BE2C (cell line): ENCODE measurements at regions not wholly inside any gene's neighbourhood (a gene's known extent, or its start where the extent isn't known, plus 50 kb on each side); places are given as distances from the start of the nearest gene placed in this dataset.

ENCODE experiments used
- DNase-seq: peaks from one replicate; pipeline ENCODE4 v3.0.0-alpha.2; 2020
- H3K27me3 ChIP-seq: fragments of 250-450 bp; sonication (Bioruptor Pico); 2 replicates; pipeline ENCODE4 v1.5.1; 2020; ENCODE audit warnings: mild to moderate bottlenecking
- H3K36me3 ChIP-seq: fragments of 250-450 bp; sonication (Bioruptor Pico); 2 replicates; pipeline ENCODE4 v1.5.1; 2020; ENCODE audit warnings: mild to moderate bottlenecking
- H3K4me1 ChIP-seq: fragments of 250-450 bp; sonication (Bioruptor Pico); 2 replicates; pipeline ENCODE4 v1.5.1; 2020
- H3K4me3 ChIP-seq: 2 replicates; pipeline ENCODE4 v1.5.1; 2011; ENCODE audit warnings: low read depth, low read length
- H3K9me3 ChIP-seq: fragments of 250-450 bp; sonication (Bioruptor Pico); 2 replicates; pipeline ENCODE4 v1.5.1; 2020
- CTCF ChIP-seq: IDR thresholded peaks from 2 replicates; pipeline ENCODE4 v1.5.1; 2012; ENCODE audit warnings: mild to moderate bottlenecking, low read depth, low read length

GRCh38 chr2:48148841-48149430 is 165.5 kb upstream of the FOXN2 start:
- Histone ChIP-seq H3K9me3 (no peaks in the 10 kb centered on the region), H3K36me3 (no peaks in the 10 kb centered on the region), H3K4me1 (no peaks in the 10 kb centered on the region), H3K27me3 (no peaks in the 10 kb centered on the region), H3K4me3 (no peak overlapping the region)
- TF ChIP-seq CTCF: no peak
- DNase-seq: no peak

- TF ChIP-seq CTCF: no peak
- H3K9me3 ChIP-seq: no peaks in the 10 kb centered on the region
Measured at GRCh38 chr2:48157150-48157549, 157.3 kb upstream of the FOXN2 start.

GRCh38 chr2:48161628-48162027 is 152.9 kb upstream of the FOXN2 start:
- Histone ChIP-seq H3K36me3 (no peaks in the 10 kb centered on the region), H3K4me1 (no peaks in the 10 kb centered on the region), H3K9me3 (no peaks in the 10 kb centered on the region), H3K27me3 (no peaks in the 10 kb centered on the region), H3K4me3 (no peak overlapping the region)
- TF ChIP-seq CTCF: no peak
- no peak for DNase-seq

More at GRCh38 chr2:48157150-48157549, 157.3 kb upstream of the FOXN2 start:
- H3K27me3 ChIP-seq: no peaks in the 10 kb centered on the region
- no peaks in the 10 kb centered on the region for H3K4me1 ChIP-seq
- no peak for DNase-seq
- no peaks in the 10 kb centered on the region for H3K36me3 ChIP-seq
- H3K4me3 ChIP-seq: no peak overlapping the region

GRCh38 chr2:48162742-48163141 is 151.7 kb upstream of the FOXN2 start:
- no peak for TF ChIP-seq CTCF
- H3K4me3 ChIP-seq: no peak overlapping the region
- H3K36me3 ChIP-seq: no peaks in the 10 kb centered on the region
- no peaks in the 10 kb centered on the region for H3K9me3 ChIP-seq
- no peaks in the 10 kb centered on the region for H3K4me1 ChIP-seq
- DNase-seq: no peak
- no peaks in the 10 kb centered on the region for H3K27me3 ChIP-seq

- Histone ChIP-seq H3K4me3 (no peak overlapping the region), H3K4me1 (no peaks in the 10 kb centered on the region), H3K36me3 (no peaks in the 10 kb centered on the region), H3K9me3 (no peaks in the 10 kb centered on the region), H3K27me3 (no peaks in the 10 kb centered on the region)
- TF ChIP-seq CTCF: no peak
- no peak for DNase-seq
Measured at GRCh38 chr2:48165070-48165753, 149.3 kb upstream of the FOXN2 start.

- no peaks in the 10 kb centered on the region for H3K27me3 ChIP-seq
- no peak for DNase-seq
Measured at GRCh38 chr2:48169141-48169592, 145.3 kb upstream of the FOXN2 start.

More at GRCh38 chr2:48169141-48169592, 145.3 kb upstream of the FOXN2 start:
- no peaks in the 10 kb centered on the region for H3K9me3 ChIP-seq
- no peak for TF ChIP-seq CTCF
- H3K4me1 ChIP-seq: no peaks in the 10 kb centered on the region
- no peak overlapping the region for H3K4me3 ChIP-seq
- H3K36me3 ChIP-seq: no peaks in the 10 kb centered on the region
